ENCODE measurements at regions not wholly inside any gene's neighbourhood (a gene's known extent, or its start where the extent isn't known, plus 50 kb on each side); places are given as distances from the start of the nearest gene placed in this dataset.

GRCh38 chr1:68906431-68906830 is 409.5 kb upstream of the DEPDC1 start:
- no peak for TF ChIP-seq EZH2 (IDR thresholded peaks at IDR 0.05; ENCODE audit: borderline replicate concordance, insufficient read depth, low read length, poor library complexity, severe bottlenecking)
- TF ChIP-seq EP300 (conservative IDR thresholded peaks at IDR 0.05; ENCODE audit: poor library complexity, severe bottlenecking) = no peak
- no peak for TF ChIP-seq CTCF (IDR thresholded peaks at IDR 0.05; ENCODE audit: poor library complexity, severe bottlenecking)
- no peak for TF ChIP-seq SMC3 (conservative IDR thresholded peaks at IDR 0.05; ENCODE audit: poor library complexity)
- TF ChIP-seq POLR2AphosphoS5 (IDR thresholded peaks at IDR 0.05) = no peak
- no peak for TF ChIP-seq REST (IDR thresholded peaks at IDR 0.05; ENCODE audit: borderline replicate concordance)
